SK-N-SH (cell line): ENCODE measurements at regions not wholly inside any gene's neighbourhood (a gene's known extent, or its start where the extent isn't known, plus 50 kb on each side); places are given as distances from the start of the nearest gene placed in this dataset.

Experiments
- CHD2 ChIP-seq: fragments of 150-350 bp; IDR thresholded peaks from 2 replicates; pipeline ENCODE4 v1.6.1; 2018; ENCODE audit warnings: low read length; ENCODE audit not compliant: partially characterized antibody
- CTCF ChIP-seq: fragments of 200-600 bp; sonication (generic); IDR thresholded peaks from 2 replicates; pipeline ENCODE4 v1.6.1; 2017; ENCODE audit warnings: antibody characterized with exemption, mild to moderate bottlenecking, moderate library complexity
- EZH2phosphoT487 ChIP-seq: fragments of 200-600 bp; sonication (generic); IDR thresholded peaks from 2 replicates; pipeline ENCODE4 v1.6.1; 2017; ENCODE audit warnings: low read depth, mixed run types, mild to moderate bottlenecking, antibody characterized with exemption, moderate library complexity, borderline replicate concordance
- JUND ChIP-seq: IDR thresholded peaks from 2 replicates; pipeline ENCODE4 v1.4.0; 2012
- MAX ChIP-seq: IDR thresholded peaks from 2 replicates; pipeline ENCODE4 v1.4.0; 2012; ENCODE audit warnings: low read depth
- NFIC ChIP-seq: IDR thresholded peaks from 2 replicates; pipeline ENCODE4 v1.4.0; 2012; ENCODE audit warnings: borderline replicate concordance
- NRF1 ChIP-seq: IDR thresholded peaks from 2 replicates; pipeline ENCODE4 v1.6.1; 2012; ENCODE audit warnings: low read depth, mild to moderate bottlenecking, low read length
- RCOR1 ChIP-seq: fragments of 150-350 bp; IDR thresholded peaks from 2 replicates; pipeline ENCODE4 v1.6.1; 2017; ENCODE audit warnings: antibody characterized with exemption, low read length
- REST ChIP-seq: IDR thresholded peaks from 2 replicates; pipeline ENCODE4 v1.6.1; 2012; ENCODE audit warnings: mild to moderate bottlenecking, low read depth, low read length, moderate library complexity
- USF2 ChIP-seq: fragments of 150-350 bp; IDR thresholded peaks from 2 replicates; pipeline ENCODE4 v1.6.1; 2017; ENCODE audit warnings: antibody characterized with exemption, low read length, low read depth, borderline replicate concordance

GRCh38 chr6:9784786-9785185 is 630.1 kb downstream of the TFAP2A start:
- no peak for TF ChIP-seq CTCF
- no peak for TF ChIP-seq USF2
- no peak for TF ChIP-seq MAX
- TF ChIP-seq CHD2, result no peak
- no peak for TF ChIP-seq RCOR1
- no peak for TF ChIP-seq REST
- TF ChIP-seq JUND, result no peak
- TF ChIP-seq NFIC, result no peak
- no peak for TF ChIP-seq EZH2phosphoT487
- no peak for TF ChIP-seq NRF1
